IMR-90 (cell line): ENCODE measurements at regions not wholly inside any gene's neighbourhood (a gene's known extent, or its start where the extent isn't known, plus 50 kb on each side); places are given as distances from the start of the nearest gene placed in this dataset.

ENCODE experiments used
- ATAC-seq: fragments of 200-7000 bp; cut with Tn5 transposase; 2 replicates; pipeline ENCODE4 v1.9.1; 2020; ENCODE audit warnings: low read depth, mild to moderate bottlenecking, moderate library complexity
- BruUV-seq: library from RNA; stranded (reverse); fragments of 400-500 nt; replicated peaks from 2 replicates; lab custom pipeline; 2021; lab: Mats Ljungman, UMichigan
- CTCF ChIA-PET: fragments of 300-600 bp; formaldehyde crosslinking; extraction: SDS; loops from one replicate; lab custom pipeline; 2021; ENCODE audit warnings: antibody characterized with exemption; lab: Yijun Ruan, JAX
- POLR2A ChIA-PET: fragments of 300-600 bp; sonication (Branson Sonifier 250); formaldehyde crosslinking; loops from one replicate; lab custom pipeline; 2022; ENCODE audit warnings: antibody characterized with exemption; ENCODE audit not compliant: unreplicated experiment; lab: Charles Lee
- DNase-seq: peaks from one replicate; pipeline ENCODE4 v3.0.0; 2013
- H2AFZ ChIP-seq: replicated peaks from 2 replicates; pipeline ENCODE3; 2013; ENCODE audit warnings: low read length, mild to moderate bottlenecking; ENCODE audit not compliant: poor library complexity
- H2AK5ac ChIP-seq: 2 replicates; pipeline ENCODE4 v1.6.1; 2013; ENCODE audit warnings: low read depth, low read length, inconsistent platforms
- H2AK9ac ChIP-seq: replicated peaks from 2 replicates; pipeline ENCODE3; 2013; ENCODE audit warnings: mild to moderate bottlenecking, low read depth, low read length, moderate library complexity; ENCODE audit not compliant: poor library complexity
- H2BK120ac ChIP-seq: 2 replicates; pipeline ENCODE4 v1.6.1; 2013; ENCODE audit warnings: low read depth, low read length, inconsistent platforms
- H2BK15ac ChIP-seq: 3 replicates; pipeline ENCODE4 v1.6.1; 2013; ENCODE audit warnings: low read depth, low read length, inconsistent platforms
- H2BK20ac ChIP-seq: 2 replicates; pipeline ENCODE4 v1.6.1; 2013; ENCODE audit warnings: low read depth, mild to moderate bottlenecking, inconsistent platforms, low read length, moderate library complexity
- H2BK5ac ChIP-seq: 2 replicates; pipeline ENCODE4 v1.6.1; 2013; ENCODE audit warnings: mild to moderate bottlenecking, low read depth, low read length, inconsistent platforms; ENCODE audit not compliant: poor library complexity, severe bottlenecking
- H3K14ac ChIP-seq: replicated peaks from 2 replicates; pipeline ENCODE4 v1.6.1; 2013; ENCODE audit warnings: low read depth, low read length, inconsistent platforms
- H3K18ac ChIP-seq: 2 replicates; pipeline ENCODE4 v1.6.1; 2013; ENCODE audit warnings: low read depth, low read length, control low read depth
- H3K23ac ChIP-seq: 2 replicates; pipeline ENCODE4 v1.6.1; 2013; ENCODE audit warnings: low read depth, low read length, inconsistent platforms
- H3K27ac ChIP-seq: 2 replicates; pipeline ENCODE4 v1.5.1; 2013; ENCODE audit warnings: mild to moderate bottlenecking, control low read depth, low read length; ENCODE audit not compliant: insufficient read depth
- H3K27me3 ChIP-seq: 2 replicates; pipeline ENCODE4 v1.6.1; 2013; ENCODE audit warnings: low read length; ENCODE audit not compliant: control insufficient read depth, insufficient read depth
- H3K36me3 ChIP-seq: 2 replicates; pipeline ENCODE4 v1.6.1; 2013; ENCODE audit warnings: low read length, mixed read lengths; ENCODE audit not compliant: control insufficient read depth, insufficient read depth
- H3K4ac ChIP-seq: 2 replicates; pipeline ENCODE4 v1.6.1; 2013; ENCODE audit warnings: low read depth, low read length, inconsistent platforms
- H3K4me1 ChIP-seq: 2 replicates; pipeline ENCODE4 v1.6.1; 2013; ENCODE audit warnings: low read length, mixed read lengths; ENCODE audit not compliant: control insufficient read depth, insufficient read depth
- H3K4me2 ChIP-seq: 2 replicates; pipeline ENCODE4 v1.6.1; 2013; ENCODE audit warnings: low read depth, mild to moderate bottlenecking, control low read depth, low read length, moderate library complexity
- H3K4me3 ChIP-seq: 2 replicates; pipeline ENCODE4 v1.5.1; 2013; ENCODE audit warnings: low read depth, mild to moderate bottlenecking, control low read depth, low read length, moderate library complexity; ENCODE audit not compliant: insufficient read depth
- H3K56ac ChIP-seq: 2 replicates; pipeline ENCODE4 v1.6.1; 2013; ENCODE audit warnings: low read length, inconsistent platforms; ENCODE audit not compliant: insufficient read depth; ENCODE audit errors: extremely low read depth
- H3K79me1 ChIP-seq, 2 experiments: 2 replicates each; pipeline ENCODE4 v1.6.1; 2013; ENCODE audit warnings: low read length in 2 of 2, inconsistent platforms in 1 of 2, low read depth in 1 of 2
- H3K9ac ChIP-seq: 2 replicates; pipeline ENCODE4 v1.6.1; 2013; ENCODE audit warnings: low read depth, low read length, control low read depth
- H3K9me1 ChIP-seq: 2 replicates; pipeline ENCODE4 v1.6.1; 2013; ENCODE audit warnings: low read length, inconsistent platforms; ENCODE audit not compliant: insufficient read depth
- H3K9me3 ChIP-seq: 2 replicates; pipeline ENCODE4 v1.6.1; 2013; ENCODE audit warnings: low read length; ENCODE audit not compliant: control insufficient read depth, insufficient read depth
- H4K20me1 ChIP-seq: 2 replicates; pipeline ENCODE4 v1.6.1; 2013; ENCODE audit warnings: low read length, inconsistent platforms; ENCODE audit not compliant: insufficient read depth
- H4K5ac ChIP-seq: 2 replicates; pipeline ENCODE4 v1.6.1; 2013; ENCODE audit warnings: mild to moderate bottlenecking, low read depth, low read length, control low read depth
- H4K8ac ChIP-seq, 2 experiments: 2 replicates each; pipeline ENCODE4 v1.6.1; 2013; ENCODE audit warnings: low read depth in 2 of 2, low read length in 2 of 2, control low read depth in 1 of 2, inconsistent platforms in 1 of 2
- H4K91ac ChIP-seq: 2 replicates; pipeline ENCODE4 v1.6.1; 2013; ENCODE audit warnings: low read depth, low read length, inconsistent platforms; ENCODE audit not compliant: insufficient read depth
- BHLHE40 ChIP-seq: fragments of 150-350 bp; IDR thresholded peaks from 2 replicates; pipeline ENCODE4 v1.6.1; 2016; ENCODE audit warnings: mild to moderate bottlenecking, low read depth, low read length
- CHD1 ChIP-seq: IDR thresholded peaks from 2 replicates; pipeline ENCODE4 v1.6.1; 2012; ENCODE audit warnings: low read depth, low read length, improper control_type of control experiment
- CTCF ChIP-seq: conservative IDR thresholded peaks from 2 replicates; pipeline ENCODE4 v1.5.1; 2012; ENCODE audit warnings: mild to moderate bottlenecking, low read depth, low read length, improper control_type of control experiment
- ELK1 ChIP-seq: fragments of 150-350 bp; IDR thresholded peaks from 2 replicates; pipeline ENCODE4 v1.6.1; 2016; ENCODE audit warnings: low read depth, mild to moderate bottlenecking, low read length, moderate library complexity, borderline replicate concordance
- FOS ChIP-seq: fragments of 150-350 bp; IDR thresholded peaks from 2 replicates; pipeline ENCODE4 v1.6.1; 2016; ENCODE audit warnings: low read depth, low read length
- MAFK ChIP-seq: IDR thresholded peaks from 2 replicates; pipeline ENCODE4 v1.6.1; 2012; ENCODE audit warnings: low read depth, low read length, improper control_type of control experiment
- MAZ ChIP-seq: IDR thresholded peaks from 2 replicates; pipeline ENCODE4 v1.6.1; 2012; ENCODE audit warnings: low read depth, mild to moderate bottlenecking, low read length, improper control_type of control experiment, moderate library complexity, borderline replicate concordance
- NFE2L2 ChIP-seq: fragments of 150-350 bp; IDR thresholded peaks from 2 replicates; pipeline ENCODE4 v1.6.1; 2016; ENCODE audit warnings: low read depth, mild to moderate bottlenecking, low read length
- POLR2A ChIP-seq: IDR thresholded peaks from 2 replicates; pipeline ENCODE4 v1.6.1; 2012; ENCODE audit warnings: mild to moderate bottlenecking, low read depth, low read length
- RAD21 ChIP-seq: IDR thresholded peaks from 2 replicates; pipeline ENCODE4 v1.6.1; 2012; ENCODE audit warnings: low read length, improper control_type of control experiment
- RFX5 ChIP-seq: IDR thresholded peaks from 2 replicates; pipeline ENCODE4 v1.8.0; 2012; ENCODE audit warnings: low read depth, mild to moderate bottlenecking, low read length, moderate library complexity
- SMC3 ChIP-seq: fragments of 150-350 bp; IDR thresholded peaks from 2 replicates; pipeline ENCODE4 v1.6.1; 2016; ENCODE audit warnings: low read depth, mild to moderate bottlenecking, antibody characterized with exemption, low read length, moderate library complexity
- USF2 ChIP-seq: fragments of 150-350 bp; IDR thresholded peaks from 2 replicates; pipeline ENCODE4 v1.6.1; 2017; ENCODE audit warnings: mild to moderate bottlenecking, antibody characterized with exemption, low read length, low read depth
- WGBS, 2 experiments: methylation state at CpG; one replicate each; pipeline versions ENCODE4 v1.1.5 to v1.1.7; 2013; ENCODE audit warnings: missing lambda C conversion rate in 2 of 2; ENCODE audit not compliant: insufficient read length in 1 of 2; ENCODE audit errors: extremely low coverage in 2 of 2; 5-methylcytosine and 5-hydroxymethylcytosine counted together
- dilution Hi-C: fragments of 300-500 bp; cut with HindIII; formaldehyde crosslinking; loops from one replicate; pipeline ENCODE4 v1.14.3; 2018; ENCODE audit warnings: low sequenced_read_pairs; ENCODE audit not compliant: unreplicated experiment
- in situ Hi-C: fragments of 300-500 bp; cut with MboI; formaldehyde crosslinking; loops from 3 replicates; pipeline ENCODE4 v1.14.3; 2019; ENCODE audit warnings: low sequenced_read_pairs, inconsistent platforms, mixed read lengths
- intact Hi-C: fragments of 100-400 bp; cut with micrococcal nuclease; formaldehyde crosslinking; loops from 2 replicates; pipeline ENCODE4 v1.10.0; 2022

GRCh38 chr2:39581866-39582265, 83.9 kb upstream of the TMEM178A start:
- H3K4ac ChIP-seq, result no peak overlapping the region
- ChIA-PET POLR2A (no interaction called here), CTCF (interaction anchor here (0.6 kb wide), 1 partner anchor 18 kb away, joined by 3 read pairs; no protein-coding TSS in a partner anchor)
- in situ Hi-C loops, result no loop called here
- H3K4me1 ChIP-seq, result peaks cover 5% of the 10 kb centered on the region; the same call in 1 of the 2 replicates
- H3K36me3 ChIP-seq, result no peaks in the 10 kb centered on the region
- no peak overlapping the region for H4K5ac ChIP-seq
- H3K79me1 ChIP-seq, result no peaks in the 10 kb centered on the region
- no peak for DNase-seq
- H2BK15ac ChIP-seq, result no peak overlapping the region
- no peak overlapping the region for H2AFZ ChIP-seq
- H2BK5ac ChIP-seq, result no peak overlapping the region
- no peaks in the 10 kb centered on the region for H4K20me1 ChIP-seq
- H4K8ac ChIP-seq, result no peak overlapping the region
- TF ChIP-seq NFE2L2 (no peak), SMC3 (no peak), BHLHE40 (no peak), MAZ (no peak), FOS (no peak), ELK1 (no peak), RFX5 (no peak), MAFK (no peak), CTCF (no peak), RAD21 (no peak), POLR2A (no peak), CHD1 (no peak), USF2 (no peak)
- no peak overlapping the region for H3K18ac ChIP-seq
- no TSS peak for BruUV-seq
- no peak overlapping the region for H3K27ac ChIP-seq
- no peak overlapping the region for H3K4me3 ChIP-seq
- H3K4me2 ChIP-seq, result no peak overlapping the region
- intact Hi-C loops, result no loop called here
- H4K91ac ChIP-seq, result no peak overlapping the region
- no peak overlapping the region for H2BK20ac ChIP-seq
- WGBS, 2 experiments, result no CpG with 5 or more reads among the region's 1 CpG
- H3K27me3 ChIP-seq, result no peaks in the 10 kb centered on the region
- no peak overlapping the region for H3K14ac ChIP-seq
- no peak overlapping the region for H2AK5ac ChIP-seq
- ATAC-seq, result no peak
- no peak overlapping the region for H3K56ac ChIP-seq
- peaks cover 2% of the 10 kb centered on the region; the same call in 1 of the 2 replicates for H3K9me3 ChIP-seq
- dilution Hi-C loops, result no loop called here
- no peak overlapping the region for H2AK9ac ChIP-seq
- no peak overlapping the region for H3K9ac ChIP-seq
- no peaks in the 10 kb centered on the region for H3K9me1 ChIP-seq
- no peak overlapping the region for H3K23ac ChIP-seq
- no peak overlapping the region for H2BK120ac ChIP-seq
